Keratinocyte (primary cell): ENCODE measurements at regions not wholly inside any gene's neighbourhood (a gene's known extent, or its start where the extent isn't known, plus 50 kb on each side); places are given as distances from the start of the nearest gene placed in this dataset.

Experiments
- DNase-seq: peaks from one replicate; pipeline ENCODE4 v3.0.0-alpha.2; 2011; ENCODE audit warnings: low read depth, missing footprints, low spot score
- FAIRE-seq: peaks from 2 replicates; lab custom pipeline; 2011; peaks lifted over from hg19 to GRCh38; lab: Jason Lieb, UNC
- H2AFZ ChIP-seq: 2 replicates; pipeline ENCODE4 v1.6.0; 2012; ENCODE audit warnings: low read length, control low read depth, inconsistent platforms; ENCODE audit not compliant: control insufficient read depth
- H3K27ac ChIP-seq: 2 replicates; pipeline ENCODE4 v1.5.1; 2011; ENCODE audit warnings: low read length; ENCODE audit not compliant: control insufficient read depth, insufficient read depth
- H3K27me3 ChIP-seq: 3 replicates; pipeline ENCODE4 v1.6.0; 2011; ENCODE audit warnings: low read length; ENCODE audit not compliant: control insufficient read depth, insufficient read depth; ENCODE audit errors: extremely low read depth
- H3K36me3 ChIP-seq, 2 experiments: 2 replicates in 1 of 2; 3 replicates in 1 of 2; pipeline ENCODE4 v1.5.1; 2011; ENCODE audit warnings: low read length in 2 of 2, mild to moderate bottlenecking in 1 of 2; ENCODE audit not compliant: control insufficient read depth in 2 of 2, insufficient read depth in 2 of 2; ENCODE audit errors: extremely low read depth in 1 of 2
- H3K4me1 ChIP-seq: 3 replicates; pipeline ENCODE4 v1.5.1; 2011; ENCODE audit warnings: low read length; ENCODE audit not compliant: control insufficient read depth, insufficient read depth; ENCODE audit errors: extremely low read depth
- H3K4me2 ChIP-seq: 3 replicates; pipeline ENCODE4 v1.6.0; 2011; ENCODE audit warnings: low read depth, low read length; ENCODE audit not compliant: control insufficient read depth, insufficient read depth; ENCODE audit errors: extremely low read depth
- H3K4me3 ChIP-seq, 3 experiments: fragments of 200-600 bp in 1 of 3; sonication (generic) in 1 of 3; 2 replicates in 2 of 3; 3 replicates in 1 of 3; pipeline ENCODE4 v1.5.1; 2011 to 2016; ENCODE audit warnings: low read length in 3 of 3, mild to moderate bottlenecking in 3 of 3, control low read depth in 2 of 3, inconsistent platforms in 1 of 3, low read depth in 1 of 3, mixed read lengths in 1 of 3, mixed run types in 1 of 3, moderate library complexity in 1 of 3; ENCODE audit not compliant: control insufficient read depth in 2 of 3, insufficient read depth in 2 of 3; ENCODE audit errors: extremely low read depth in 1 of 3
- H3K79me2 ChIP-seq: 2 replicates; pipeline ENCODE4 v1.6.0; 2012; ENCODE audit warnings: low read length; ENCODE audit not compliant: control insufficient read depth, insufficient read depth
- H3K9ac ChIP-seq: 3 replicates; pipeline ENCODE4 v1.6.0; 2011; ENCODE audit warnings: low read length; ENCODE audit not compliant: control insufficient read depth, insufficient read depth; ENCODE audit errors: extremely low read depth
- H3K9me1 ChIP-seq: 3 replicates; pipeline ENCODE4 v1.6.0; 2011; ENCODE audit warnings: low read length; ENCODE audit not compliant: control insufficient read depth, insufficient read depth; ENCODE audit errors: extremely low read depth
- H3K9me3 ChIP-seq: 2 replicates; pipeline ENCODE4 v1.5.1; 2012; ENCODE audit warnings: low read depth, low read length; ENCODE audit not compliant: control insufficient read depth
- H4K20me1 ChIP-seq: 3 replicates; pipeline ENCODE4 v1.6.0; 2011; ENCODE audit warnings: low read length; ENCODE audit not compliant: control insufficient read depth, insufficient read depth; ENCODE audit errors: extremely low read depth
- CTCF ChIP-seq, 3 experiments: IDR thresholded peaks in 1 of 3; conservative IDR thresholded peaks in 1 of 3; optimal IDR thresholded peaks in 1 of 3; 2 replicates in 2 of 3; 3 replicates in 1 of 3; pipeline versions ENCODE3 to v1.5.1; 2011; ENCODE audit warnings: low read length in 3 of 3, mild to moderate bottlenecking in 3 of 3, moderate library complexity in 2 of 3, control low read depth in 1 of 3, inconsistent platforms in 1 of 3; ENCODE audit not compliant: insufficient read depth in 2 of 3; ENCODE audit errors: extremely low read depth in 1 of 3
- EZH2 ChIP-seq: IDR thresholded peaks from one replicate; pipeline ENCODE4 v1.6.1; 2012; ENCODE audit warnings: inconsistent platforms, mild to moderate bottlenecking, low read length, moderate library complexity
- dilution Hi-C: fragments of 300-500 bp; cut with MboI; formaldehyde crosslinking; loops from one replicate; pipeline ENCODE4 v1.7.0; 2020; ENCODE audit warnings: low sequenced_read_pairs; ENCODE audit not compliant: extremely low pct_ligation_motif_present

GRCh38 chr2:8061219-8061618 lies 620.6 kb upstream of the ID2 start:
- Histone ChIP-seq H3K9me3 (no peaks in the 10 kb centered on the region), H3K9me1 (no peaks in the 10 kb centered on the region), H4K20me1 (no peaks in the 10 kb centered on the region), H3K4me3 (no peak overlapping the region), H3K27me3 (no peaks in the 10 kb centered on the region), H3K79me2 (no peaks in the 10 kb centered on the region), H3K4me1 (no peaks in the 10 kb centered on the region), H3K36me3 (no peaks in the 10 kb centered on the region), H3K9ac (no peak overlapping the region), H3K4me2 (no peak overlapping the region), H2AFZ (no peak overlapping the region), H3K27ac (no peak overlapping the region)
- TF ChIP-seq EZH2: no peak
- no peak for TF ChIP-seq CTCF (optimal IDR thresholded peaks at IDR 0.05 in 1 of 3, IDR thresholded peaks at IDR 0.05 in 1 of 3, conservative IDR thresholded peaks at IDR 0.05 in 1 of 3; ENCODE audit: extremely low read depth in 1 of 3, insufficient read depth in 2 of 3, low read length in 3 of 3)
- FAIRE-seq (no peak), DNase-seq (no peak)
- dilution Hi-C loops: no loop called here

GRCh38 chr2:8064603-8065002 lies 617.3 kb upstream of the ID2 start:
- Histone ChIP-seq H3K79me2 (no peaks in the 10 kb centered on the region), H4K20me1 (no peaks in the 10 kb centered on the region), H3K4me2 (no peak overlapping the region), H3K4me1 (no peaks in the 10 kb centered on the region), H3K27me3 (no peaks in the 10 kb centered on the region), H3K27ac (no peak overlapping the region), H3K36me3 (no peaks in the 10 kb centered on the region), H3K9ac (no peak overlapping the region), H3K4me3 (no peak overlapping the region), H3K9me3 (no peaks in the 10 kb centered on the region), H3K9me1 (no peaks in the 10 kb centered on the region), H2AFZ (no peak overlapping the region)
- TF ChIP-seq CTCF (optimal IDR thresholded peaks at IDR 0.05 in 1 of 3, IDR thresholded peaks at IDR 0.05 in 1 of 3, conservative IDR thresholded peaks at IDR 0.05 in 1 of 3; ENCODE audit: extremely low read depth in 1 of 3, insufficient read depth in 2 of 3, low read length in 3 of 3): no peak
- TF ChIP-seq EZH2: no peak
- FAIRE-seq (no peak), DNase-seq (no peak)
- dilution Hi-C loops: no loop called here
